Body of pancreas (tissue), 4 donors: ENCODE measurements at regions not wholly inside any gene's neighbourhood (a gene's known extent, or its start where the extent isn't known, plus 50 kb on each side); places are given as distances from the start of the nearest gene placed in this dataset.

ENCODE experiments used
- POLR2A ChIP-seq, 3 donors: fragments of 450-650 bp; IDR thresholded peaks; one replicate each; pipeline ENCODE4 v1.6.1; 2016; ENCODE audit warnings: antibody characterized with exemption in 3 of 3, mild to moderate bottlenecking in 2 of 3
- TF ChIP-seq, protein P1 (sequence below), 7 experiments: fragments of 450-650 bp in 4 of 7; fragments of 200-600 bp in 3 of 7; sonication (generic) in 3 of 7; IDR thresholded peaks; one replicate each; pipeline ENCODE4 v1.5.1; 2016 to 2019; ENCODE audit warnings: antibody characterized with exemption in 7 of 7

DNA sequence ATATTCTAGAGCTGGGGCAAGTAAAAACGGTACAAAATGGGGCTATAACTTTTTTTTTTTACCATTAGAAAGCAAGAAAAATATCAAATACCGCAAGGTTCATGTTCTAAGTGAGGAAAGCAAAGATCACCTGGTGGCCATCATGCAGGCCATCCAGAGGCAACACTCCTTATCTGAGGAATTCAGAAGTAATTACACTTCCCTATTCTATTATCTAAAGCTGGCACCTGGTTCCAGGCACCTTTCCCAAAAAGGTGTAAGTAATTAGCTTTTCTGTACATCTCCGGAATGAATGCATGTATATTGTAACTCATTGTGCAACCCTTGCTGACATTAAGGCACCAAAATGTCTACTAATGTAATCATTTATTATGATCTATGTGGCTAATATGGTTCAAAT, 152.5 kb upstream of the GYPC start:
- TF ChIP-seq, protein P1, sequence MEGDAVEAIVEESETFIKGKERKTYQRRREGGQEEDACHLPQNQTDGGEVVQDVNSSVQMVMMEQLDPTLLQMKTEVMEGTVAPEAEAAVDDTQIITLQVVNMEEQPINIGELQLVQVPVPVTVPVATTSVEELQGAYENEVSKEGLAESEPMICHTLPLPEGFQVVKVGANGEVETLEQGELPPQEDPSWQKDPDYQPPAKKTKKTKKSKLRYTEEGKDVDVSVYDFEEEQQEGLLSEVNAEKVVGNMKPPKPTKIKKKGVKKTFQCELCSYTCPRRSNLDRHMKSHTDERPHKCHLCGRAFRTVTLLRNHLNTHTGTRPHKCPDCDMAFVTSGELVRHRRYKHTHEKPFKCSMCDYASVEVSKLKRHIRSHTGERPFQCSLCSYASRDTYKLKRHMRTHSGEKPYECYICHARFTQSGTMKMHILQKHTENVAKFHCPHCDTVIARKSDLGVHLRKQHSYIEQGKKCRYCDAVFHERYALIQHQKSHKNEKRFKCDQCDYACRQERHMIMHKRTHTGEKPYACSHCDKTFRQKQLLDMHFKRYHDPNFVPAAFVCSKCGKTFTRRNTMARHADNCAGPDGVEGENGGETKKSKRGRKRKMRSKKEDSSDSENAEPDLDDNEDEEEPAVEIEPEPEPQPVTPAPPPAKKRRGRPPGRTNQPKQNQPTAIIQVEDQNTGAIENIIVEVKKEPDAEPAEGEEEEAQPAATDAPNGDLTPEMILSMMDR (IDR thresholded peaks at IDR 0.05) = no peak
- no peak for TF ChIP-seq POLR2A (IDR thresholded peaks at IDR 0.05)
